ENCODE measurements at regions not wholly inside any gene's neighbourhood (a gene's known extent, or its start where the extent isn't known, plus 50 kb on each side); places are given as distances from the start of the nearest gene placed in this dataset.
"Not testable (repeated sequence)": the region's sequence is repeated elsewhere in the genome, so short reads cannot be mapped to it uniquely, and the experiment has no call there.

- not testable (repeated sequence) for TF ChIP-seq CTCF (conservative IDR thresholded peaks at IDR 0.05; ENCODE audit: low read depth, low read length); EZH2phosphoT487 (IDR thresholded peaks at IDR 0.05; ENCODE audit: borderline replicate concordance, low read length); EZH2 (IDR thresholded peaks at IDR 0.05; ENCODE audit: low read length, unreplicated experiment)
These were observed 116.5 kb upstream of the GC start for GRCh38 chr4:71900366-71900765.
